ENCODE measurements at regions not wholly inside any gene's neighbourhood (a gene's known extent, or its start where the extent isn't known, plus 50 kb on each side); places are given as distances from the start of the nearest gene placed in this dataset.

DNA sequence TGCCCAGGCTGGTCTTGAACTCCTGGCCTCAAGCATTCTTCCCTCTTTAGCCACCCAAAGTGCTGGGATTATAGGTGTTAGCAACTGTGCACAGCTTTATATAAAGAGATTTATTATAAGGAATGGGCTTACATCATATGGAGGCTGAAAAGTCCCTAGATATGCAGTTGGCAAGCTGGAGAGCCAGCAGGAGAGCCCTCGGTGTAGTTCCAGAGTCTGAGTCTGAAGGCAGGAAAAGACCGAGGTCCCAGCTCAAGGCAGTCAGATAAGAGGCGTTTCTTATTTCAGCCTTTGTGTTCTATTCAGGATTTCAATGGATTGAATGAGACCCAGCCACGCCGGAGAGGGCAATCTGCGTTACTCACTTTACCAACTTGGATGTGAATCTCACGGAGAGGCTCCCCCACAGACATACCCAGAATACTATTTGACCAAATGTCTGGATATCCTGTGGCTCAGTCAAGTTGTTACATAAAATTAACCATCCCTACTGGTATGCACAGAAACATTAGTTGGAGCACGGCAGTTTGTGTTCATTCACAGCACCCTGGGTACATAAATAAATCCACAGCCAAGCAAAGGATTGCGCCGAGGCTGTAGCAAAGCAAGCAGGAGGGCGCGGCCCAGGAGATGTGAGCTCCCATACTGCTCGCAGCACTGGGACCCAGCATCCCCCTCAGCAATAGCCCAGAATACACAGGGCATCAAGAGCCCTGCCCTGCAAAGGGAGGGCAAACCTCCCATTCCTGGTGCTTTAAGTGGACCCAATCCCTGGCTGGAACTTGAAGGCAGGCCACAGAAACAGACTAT is 158.4 kb upstream of the ZNF32 start:
- no peak for DNase-seq (ENCODE audit: low read depth in 1 of 2, low spot score in 1 of 2)

DNA sequence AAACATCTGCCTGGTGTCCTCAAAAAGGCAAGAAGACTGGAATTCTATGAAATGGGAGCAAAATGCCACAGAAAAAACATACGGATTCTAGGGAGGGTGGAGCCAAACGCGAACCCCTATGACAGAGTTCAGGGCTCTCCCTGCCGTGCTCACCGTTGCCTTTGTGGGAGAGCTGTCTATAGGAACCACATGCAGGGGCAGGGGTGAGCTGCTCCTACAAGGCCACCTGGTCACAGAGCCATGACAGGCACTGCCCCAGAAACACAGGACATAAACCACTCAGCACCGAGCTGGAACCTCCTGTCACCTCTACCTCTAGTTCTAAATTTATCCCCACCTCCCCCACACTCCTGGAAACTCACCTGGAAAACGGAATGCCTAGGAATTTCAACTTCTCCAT is 155.1 kb upstream of the ZNF32 start:
- DNase-seq (ENCODE audit: low read depth in 1 of 2, low spot score in 1 of 2) = no peak

DNA sequence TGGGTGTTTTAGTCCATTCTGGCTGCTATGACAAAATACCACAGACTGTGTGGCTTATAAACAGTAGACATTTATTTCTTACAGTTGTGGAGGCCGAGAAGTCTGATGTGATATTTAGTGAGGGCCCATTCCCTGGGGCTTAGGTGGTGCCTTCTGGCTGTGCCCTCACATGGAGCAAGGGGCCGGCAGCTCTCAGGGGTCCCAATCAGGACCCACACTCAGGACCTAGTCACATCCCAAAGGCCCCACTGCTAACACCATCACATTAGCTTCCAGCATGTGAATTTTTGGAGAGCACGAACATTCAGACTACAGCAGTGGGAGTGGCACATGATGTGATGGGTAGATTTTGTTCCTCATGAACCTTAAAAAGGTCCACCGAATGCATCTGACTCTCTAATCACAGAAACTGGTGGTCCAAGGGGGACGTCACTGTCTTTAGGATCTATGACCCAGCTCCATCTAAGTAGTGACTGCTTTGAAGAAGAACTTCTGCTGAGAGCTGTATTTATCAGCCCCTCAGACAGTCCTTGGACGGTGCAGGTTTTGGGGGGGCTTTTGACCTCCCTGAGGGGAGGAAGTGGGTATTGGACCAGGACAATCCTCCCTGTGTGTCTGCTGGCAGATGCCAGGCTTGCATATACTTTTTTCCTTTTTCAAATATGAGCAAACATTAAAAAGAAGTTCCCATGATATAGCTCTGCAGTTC is 154.5 kb upstream of the ZNF32 start:
- no peak for DNase-seq (ENCODE audit: low read depth in 1 of 2, low spot score in 1 of 2)

DNA sequence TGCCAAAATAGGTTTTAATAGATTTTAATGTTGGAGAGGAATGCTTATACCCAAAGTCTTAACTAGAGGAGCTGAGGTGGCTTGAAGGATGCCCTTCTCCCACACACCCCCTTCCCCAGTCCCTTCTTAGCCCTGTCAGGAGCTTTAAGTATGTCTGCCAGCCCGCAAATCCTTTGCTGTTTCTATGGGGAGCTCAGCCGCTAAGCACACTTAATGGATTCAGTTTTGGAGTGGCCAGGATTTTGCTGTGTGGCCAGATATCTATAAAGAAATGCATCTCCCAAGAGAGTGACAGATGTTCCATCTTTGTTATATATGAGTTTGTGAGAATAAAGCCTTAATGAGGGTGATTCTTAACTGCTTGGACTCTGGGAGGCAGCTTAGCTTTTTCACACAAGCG is 152.9 kb upstream of the ZNF32 start:
- DNase-seq (ENCODE audit: low read depth in 1 of 2, low spot score in 1 of 2) = no peak

DNA sequence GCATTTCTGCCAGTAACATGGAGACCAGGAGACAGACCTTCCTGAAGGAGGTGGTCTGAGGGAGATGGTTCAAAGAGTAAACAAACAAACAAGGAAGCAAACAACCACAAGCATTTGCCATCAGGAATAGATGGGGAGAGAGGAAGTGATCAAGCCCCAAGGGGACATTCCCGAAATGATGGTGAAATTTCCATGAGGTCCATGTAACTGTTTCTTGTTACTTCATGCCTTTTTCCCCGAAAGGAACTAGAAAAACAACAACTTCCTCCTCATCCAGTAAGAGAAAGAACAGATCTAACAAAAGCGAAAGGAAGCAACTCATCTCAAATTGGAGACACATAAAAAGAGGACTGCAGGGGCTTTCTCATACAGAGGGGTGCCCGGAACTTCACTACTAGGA is 152.5 kb upstream of the ZNF32 start:
- DNase-seq (ENCODE audit: low read depth in 1 of 2, low spot score in 1 of 2) = no peak

DNA sequence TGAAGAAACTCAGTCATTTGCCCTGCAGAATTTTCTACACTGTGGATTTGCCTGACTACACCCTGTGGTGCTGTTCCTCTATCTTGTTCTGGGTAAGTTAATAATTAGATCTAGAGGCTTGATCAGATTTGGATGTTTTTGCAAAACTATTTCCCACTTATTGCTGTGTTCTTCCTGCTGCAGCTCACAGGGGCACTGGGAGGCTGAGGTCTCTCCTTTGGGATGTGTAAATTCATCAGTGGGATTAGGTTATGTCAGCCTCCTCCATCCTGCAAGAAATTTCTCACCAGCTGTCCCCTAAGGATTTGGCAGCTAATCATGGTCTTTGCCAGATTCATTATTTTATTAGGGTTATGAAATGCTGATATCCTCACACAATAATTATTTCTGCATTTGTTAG is 148.1 kb upstream of the ZNF32 start:
- DNase-seq (ENCODE audit: low read depth in 1 of 2, low spot score in 1 of 2) = no peak

DNA sequence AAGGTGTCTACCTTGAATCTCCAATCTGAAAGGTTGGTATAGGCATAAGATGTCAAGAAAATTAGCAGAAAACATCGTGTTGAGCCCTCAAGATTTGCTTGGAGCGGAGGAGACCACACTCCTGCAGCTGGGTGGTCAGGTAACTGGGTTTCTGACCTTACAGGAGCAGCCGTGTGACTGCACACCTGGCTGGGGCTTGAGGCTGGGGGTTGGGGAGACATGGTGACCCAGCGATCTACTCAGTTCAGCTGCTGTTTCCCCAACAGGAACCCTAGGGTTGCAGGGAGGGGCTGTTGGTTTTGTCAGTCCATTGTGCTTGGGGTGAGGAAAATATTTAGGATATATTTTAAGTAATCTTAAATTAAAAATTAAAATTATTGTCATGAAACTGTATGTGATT is 147.0 kb upstream of the ZNF32 start:
- no peak for DNase-seq (ENCODE audit: low read depth in 1 of 2, low spot score in 1 of 2)

DNA sequence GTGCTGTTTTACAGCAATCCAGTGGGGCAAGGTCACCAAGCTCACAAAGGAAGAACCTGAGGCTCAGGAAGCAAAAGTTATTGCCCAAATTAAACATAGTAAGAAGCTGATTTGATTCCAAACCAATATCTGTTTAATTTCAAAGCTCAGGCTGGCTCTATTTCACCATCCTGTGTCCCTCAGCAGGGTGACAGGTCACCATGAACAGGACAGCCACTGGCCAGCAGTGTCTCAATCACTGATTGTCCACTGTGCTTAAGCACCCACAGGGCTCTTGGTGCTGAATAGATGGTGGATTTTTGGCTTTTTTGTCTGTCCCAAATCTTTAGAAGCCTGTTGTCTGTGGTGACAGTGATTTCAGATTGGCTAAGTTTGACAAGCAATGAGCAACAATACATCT is 146.4 kb upstream of the ZNF32 start:
- no peak for DNase-seq (ENCODE audit: low read depth in 1 of 2, low spot score in 1 of 2)

DNA sequence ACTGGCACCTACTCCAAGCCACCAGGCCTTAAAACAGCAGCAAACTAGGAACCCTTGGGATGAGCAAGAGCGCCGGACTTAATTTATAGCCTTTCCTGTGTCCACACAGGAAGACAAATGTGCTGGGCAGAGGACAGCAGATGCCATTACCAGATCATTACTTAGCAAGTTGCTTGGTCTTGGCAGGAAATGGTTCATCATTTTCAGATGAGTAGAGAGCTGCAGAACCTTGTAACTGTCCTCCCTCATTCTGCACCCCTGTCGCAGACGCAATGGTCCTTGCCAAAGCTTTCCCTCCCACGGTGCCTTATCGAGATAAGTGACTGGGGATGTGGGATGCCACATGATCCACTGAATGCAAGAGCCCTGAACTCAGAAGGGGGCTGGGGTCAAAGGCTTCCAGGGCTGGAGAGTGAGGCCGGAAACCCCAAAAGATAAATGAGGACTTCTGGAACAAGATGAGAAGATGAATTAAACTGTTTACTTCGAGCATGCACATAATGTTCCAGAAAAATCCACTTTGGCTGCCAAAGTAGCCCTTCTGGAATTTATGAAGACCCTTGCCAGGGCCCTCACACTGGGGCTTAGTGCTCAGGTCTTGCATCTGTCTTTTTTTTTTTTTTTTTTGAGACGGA is 145.6 kb upstream of the ZNF32 start:
- no peak for DNase-seq (ENCODE audit: low read depth in 1 of 2, low spot score in 1 of 2)

DNA sequence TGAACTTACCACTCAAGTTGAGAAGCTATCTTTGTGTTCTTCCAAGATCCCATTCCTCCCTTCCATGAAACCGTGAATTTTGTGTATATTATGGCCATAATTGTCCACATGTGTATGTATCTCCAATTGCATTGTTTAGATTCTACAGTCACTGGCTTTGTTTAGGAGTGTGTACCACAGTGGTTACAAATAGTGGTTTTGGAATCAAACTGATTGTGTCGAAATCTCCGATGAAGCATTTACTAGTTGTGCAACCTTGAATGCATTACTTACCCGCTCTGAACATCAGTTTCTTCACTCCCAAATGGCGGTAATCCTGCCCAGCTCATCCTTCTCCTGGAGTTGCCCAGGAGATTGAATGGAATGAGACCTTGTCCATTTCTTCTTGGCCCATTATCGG is 145.0 kb upstream of the ZNF32 start:
- DNase-seq (ENCODE audit: low read depth in 1 of 2, low spot score in 1 of 2) = no peak

DNA sequence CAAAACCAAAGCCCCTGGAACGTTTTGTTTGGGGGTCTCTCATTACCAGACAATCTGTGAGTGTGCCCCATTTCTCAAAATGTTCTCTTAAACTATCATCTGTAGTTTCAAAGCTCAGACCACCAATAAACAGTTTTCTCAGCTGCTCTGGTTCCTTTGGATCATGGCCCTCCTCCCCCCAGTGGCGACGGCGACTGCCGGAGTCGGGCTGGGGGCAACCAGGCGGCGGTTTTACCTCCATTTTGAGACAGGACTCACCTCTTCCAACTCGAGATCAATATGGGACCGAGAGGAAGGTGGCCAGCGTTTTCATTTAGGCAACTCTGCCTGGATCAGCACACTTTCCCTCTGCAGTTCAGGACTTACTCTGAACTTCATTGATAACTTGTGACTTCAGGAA is 141.5 kb upstream of the ZNF32 start:
- no peak for DNase-seq (ENCODE audit: low read depth in 1 of 2, low spot score in 1 of 2)

DNA sequence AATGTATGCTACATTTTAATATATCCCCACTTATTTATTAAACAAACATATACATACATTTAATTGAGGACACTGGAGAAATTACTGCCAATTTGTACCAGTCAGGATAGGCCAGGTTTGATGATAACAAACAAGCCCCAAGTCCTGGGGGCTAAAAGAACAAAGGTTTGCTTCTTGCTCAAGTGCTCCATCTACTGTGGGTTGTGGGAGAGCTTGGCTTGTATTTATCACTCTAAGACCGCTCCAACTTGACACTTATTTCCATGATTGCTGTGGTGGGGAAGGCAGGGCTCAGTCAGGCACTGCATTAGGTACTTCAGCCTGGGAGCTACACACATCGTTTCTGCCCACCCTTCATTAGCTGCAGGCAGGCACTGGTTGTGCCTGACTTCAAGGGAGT is 136.6 kb upstream of the ZNF32 start:
- DNase-seq (ENCODE audit: low read depth in 1 of 2, low spot score in 1 of 2) = no peak

DNA sequence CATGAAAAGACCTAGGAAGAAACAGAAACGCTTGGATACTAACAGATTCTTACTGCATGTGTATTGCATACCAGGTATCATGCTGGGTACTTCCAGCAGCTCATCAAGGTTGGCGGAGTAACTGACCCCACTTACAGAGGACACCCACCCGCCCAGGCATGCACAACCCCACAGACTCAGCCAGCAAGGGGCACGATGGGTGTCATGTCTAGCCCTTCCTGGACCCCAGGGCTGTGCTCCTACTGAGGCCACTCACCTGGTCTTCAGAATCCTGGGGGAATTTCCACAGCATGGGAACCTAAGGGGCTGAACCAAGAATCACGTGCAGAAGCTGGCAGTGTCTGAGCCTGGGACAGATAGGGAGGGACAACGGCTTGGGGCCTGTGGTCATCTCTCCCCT is 134.1 kb upstream of the ZNF32 start:
- DNase-seq (ENCODE audit: low read depth in 1 of 2, low spot score in 1 of 2) = no peak

DNA sequence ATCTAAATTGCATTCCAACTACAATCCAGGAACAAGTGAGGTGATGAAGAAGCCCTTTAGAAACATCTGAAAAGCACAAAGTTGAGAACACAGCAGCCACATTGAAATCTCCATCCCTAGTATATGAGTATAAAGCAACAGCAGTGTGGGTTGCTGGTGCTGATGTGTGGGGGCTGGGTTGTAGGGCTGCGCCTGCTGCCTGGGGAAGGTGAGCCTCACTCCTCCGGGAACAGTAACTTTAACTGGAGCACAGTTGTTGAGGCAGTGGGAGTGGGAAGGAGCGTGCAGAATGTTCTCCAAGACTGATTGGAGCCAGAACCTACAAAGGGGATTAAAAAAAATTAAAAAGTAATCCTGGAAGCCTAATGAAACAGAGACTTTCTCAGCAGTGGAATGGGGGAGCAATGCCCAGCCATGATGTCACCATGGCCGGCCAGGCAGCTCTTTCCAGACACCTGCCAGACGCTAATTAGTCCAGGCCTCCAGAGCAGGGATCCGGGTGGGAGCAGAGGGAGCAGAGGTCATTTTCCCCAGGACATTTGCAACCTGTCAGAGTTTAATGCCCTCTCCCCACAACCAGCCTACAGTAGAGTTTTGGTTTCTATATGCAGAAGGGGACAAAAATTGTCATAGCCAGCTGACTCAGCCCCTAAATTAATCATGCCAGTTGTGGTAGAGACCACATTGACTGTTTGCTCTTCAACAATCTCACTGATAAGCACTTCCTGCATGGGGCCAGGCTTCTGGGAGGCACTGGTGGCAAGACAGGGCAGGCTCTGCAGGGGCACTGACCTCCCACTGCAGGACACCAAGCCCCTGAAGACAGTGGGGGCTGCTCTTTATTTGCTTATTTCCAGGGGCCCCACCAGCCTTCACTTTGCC is 133.0 kb upstream of the ZNF32 start:
- no peak for DNase-seq (ENCODE audit: low read depth in 1 of 2, low spot score in 1 of 2)

DNA sequence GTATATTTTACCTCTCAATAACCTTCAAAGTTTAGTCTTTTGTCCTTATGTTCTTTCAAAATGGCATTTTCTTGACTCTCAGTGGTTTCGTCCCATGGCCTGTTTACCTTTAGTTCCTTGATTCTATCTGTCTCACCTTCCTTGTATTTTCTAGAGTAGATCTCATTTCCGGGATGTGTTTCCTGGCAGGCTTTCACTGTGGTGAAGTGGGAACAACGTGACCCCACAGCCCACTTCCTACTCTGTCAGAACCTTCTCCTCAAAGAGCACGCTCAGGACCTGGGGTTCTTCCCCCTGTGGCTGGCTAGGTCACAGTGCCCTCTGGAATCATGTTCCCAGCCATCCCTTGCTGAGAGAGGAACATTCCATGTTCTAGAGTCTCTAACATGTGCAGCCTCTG is 129.9 kb upstream of the ZNF32 start:
- no peak for DNase-seq (ENCODE audit: low read depth in 1 of 2, low spot score in 1 of 2)

DNA sequence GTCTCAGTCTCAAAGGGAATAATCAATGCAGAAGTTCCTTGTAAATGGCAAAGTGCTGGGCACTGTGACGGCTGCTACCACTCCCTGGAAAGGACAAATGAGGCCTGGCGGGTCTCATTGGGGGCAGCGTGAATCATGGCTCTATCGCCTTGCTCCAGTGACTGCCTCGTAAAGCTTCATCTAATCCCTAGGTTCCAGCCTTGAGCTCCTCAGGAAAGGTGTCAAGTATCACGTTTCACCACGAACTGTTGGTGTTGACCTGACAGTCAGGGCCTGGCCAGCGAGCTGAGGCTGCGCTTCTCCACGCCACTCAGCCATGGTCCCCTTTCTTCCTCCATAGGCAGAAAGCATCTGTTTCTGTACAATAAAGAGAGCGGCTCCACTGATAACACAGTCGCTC is 126.7 kb upstream of the ZNF32 start:
- DNase-seq (ENCODE audit: low read depth in 1 of 2, low spot score in 1 of 2) = no peak

DNA sequence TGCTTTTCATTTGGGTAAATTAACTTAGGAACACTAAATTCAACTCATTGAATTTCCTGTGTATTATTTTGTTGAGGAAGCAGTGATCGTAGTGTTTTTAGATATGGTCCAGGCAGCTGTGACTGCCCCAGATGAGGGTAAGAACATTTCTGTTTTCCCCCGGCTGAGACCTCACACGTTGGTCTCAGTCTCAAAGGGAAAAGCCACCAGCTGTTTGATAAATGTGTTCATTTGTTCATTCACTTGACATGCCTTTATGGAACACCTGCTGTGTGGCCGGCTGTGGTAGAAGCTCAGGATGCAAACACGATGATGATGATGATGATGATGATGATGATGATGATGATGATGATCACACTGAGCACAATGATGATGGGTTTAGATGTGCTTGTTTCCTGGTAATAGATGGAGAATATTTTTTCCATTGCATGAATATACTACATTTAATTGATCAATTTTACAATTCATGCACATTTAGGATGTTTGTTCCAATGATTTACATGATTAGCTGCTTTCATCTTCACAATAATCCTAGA is 125.6 kb upstream of the ZNF32 start:
- no peak for DNase-seq (ENCODE audit: low read depth in 1 of 2, low spot score in 1 of 2)

DNA sequence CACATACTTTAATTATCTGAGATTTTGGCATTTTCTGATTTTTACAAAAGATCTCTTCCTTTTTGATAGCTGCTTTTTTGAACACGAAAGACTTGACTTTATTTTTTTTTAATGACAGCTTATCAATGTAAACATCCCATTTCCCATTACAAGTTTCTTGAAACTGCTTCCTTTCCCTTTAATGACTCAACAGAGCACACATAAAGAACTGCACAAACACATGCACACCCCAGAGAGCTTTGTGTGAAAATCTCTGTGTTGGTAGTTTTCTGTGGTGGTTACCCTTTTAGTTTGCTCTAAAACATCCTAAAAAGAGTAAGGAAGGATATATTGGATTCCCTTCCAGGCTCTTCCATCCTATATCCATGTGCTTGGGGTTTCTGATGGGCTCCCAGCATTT is 125.1 kb upstream of the ZNF32 start:
- DNase-seq (ENCODE audit: low read depth in 1 of 2, low spot score in 1 of 2) = no peak

DNA sequence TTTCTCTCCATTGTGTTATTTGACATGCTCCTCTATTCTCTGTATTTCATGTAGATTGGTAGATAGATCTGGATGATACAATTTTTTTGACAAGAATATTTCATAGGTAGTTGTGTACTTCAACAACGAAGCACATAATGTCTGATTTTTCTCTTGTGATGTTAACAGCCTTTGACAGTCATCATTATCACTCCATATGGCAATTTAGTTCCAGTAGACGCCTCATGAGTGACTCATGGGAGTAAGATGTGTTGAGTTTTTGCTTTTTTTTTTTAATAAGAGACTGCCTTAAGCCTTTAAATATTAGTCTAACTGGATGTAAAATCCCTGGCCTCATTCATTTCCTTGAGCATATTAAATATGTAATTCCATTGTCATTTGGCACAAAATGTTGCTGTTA is 123.5 kb upstream of the ZNF32 start:
- DNase-seq (ENCODE audit: low read depth in 1 of 2, low spot score in 1 of 2) = no peak

DNA sequence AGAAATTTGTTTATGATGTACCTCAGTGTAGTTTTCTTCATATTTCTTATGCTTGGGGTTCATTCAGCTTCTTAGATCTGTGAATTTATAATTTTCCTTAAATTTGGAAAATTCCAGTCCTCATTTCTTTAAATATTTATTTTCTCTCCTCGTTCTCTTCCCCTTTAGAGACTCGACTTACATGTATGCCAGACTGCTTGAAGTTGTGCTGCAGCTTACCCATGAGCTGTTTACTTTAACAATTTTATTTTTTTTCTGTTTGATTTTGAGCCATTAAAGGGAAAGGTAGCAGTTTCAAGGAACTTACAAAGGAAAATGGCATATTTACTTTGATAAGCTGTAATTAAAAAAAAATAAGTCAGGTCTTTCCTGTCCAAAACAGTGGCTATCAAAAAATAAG is 123.0 kb upstream of the ZNF32 start:
- DNase-seq (ENCODE audit: low read depth in 1 of 2, low spot score in 1 of 2) = no peak

DNA sequence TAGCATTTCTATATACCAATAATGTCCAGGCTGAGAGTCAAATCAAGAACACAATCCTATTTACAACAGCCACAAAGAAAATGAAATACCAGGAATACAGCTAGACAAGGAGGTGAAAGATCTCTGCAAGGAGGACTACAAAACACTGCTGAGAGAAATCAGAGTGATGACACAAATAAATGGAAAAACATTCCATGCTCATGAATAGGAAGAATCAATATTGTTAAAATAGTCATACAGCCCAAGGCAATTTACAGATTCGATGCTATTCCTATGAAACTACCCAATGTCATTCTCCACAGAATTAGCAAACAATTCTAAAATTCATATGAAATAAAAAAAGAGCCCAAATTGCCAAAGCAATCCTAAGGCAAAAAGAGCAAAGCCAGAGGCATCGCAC is 116.8 kb upstream of the ZNF32 start:
- no peak for DNase-seq (ENCODE audit: low read depth in 1 of 2, low spot score in 1 of 2)

Measured in stimulated activated CD4-positive, alpha-beta T cell treated with anti-CD3 and anti-CD28 coated beads, Interleukin-15, amount 100 ng/mL, for 1 hour (primary cell).